ENCODE measurements at regions not wholly inside any gene's neighbourhood (a gene's known extent, or its start where the extent isn't known, plus 50 kb on each side); places are given as distances from the start of the nearest gene placed in this dataset.

- Histone ChIP-seq H3K27ac (ENCODE audit: extremely low read depth, low read depth, low read length) (no peak overlapping the region), H3K9me3 (ENCODE audit: control insufficient read depth, insufficient read depth, low read depth, low read length) (no peaks in the 10 kb centered on the region), H3K36me3 (ENCODE audit: control insufficient read depth in 2 of 2, insufficient read depth in 1 of 2, low read length in 2 of 2) (no peaks in the 10 kb centered on the region), H3K4me3 (ENCODE audit: low read depth, low read length) (no peak overlapping the region), H3K4me1 (ENCODE audit: control insufficient read depth, insufficient read depth, low read length) (no peaks in the 10 kb centered on the region)
- ChIA-PET CTCF (no interaction called here), POLR2A (no interaction called here)
- TF ChIP-seq ZNF280D (tag by site-specific recombination; IDR thresholded peaks at IDR 0.05) (no peak), ZNF423 (tag by site-specific recombination; IDR thresholded peaks at IDR 0.05) (no peak), SCRT2 (tag by site-specific recombination; IDR thresholded peaks at IDR 0.05) (no peak), ZNF366 (tag by site-specific recombination; conservative IDR thresholded peaks at IDR 0.05) (no peak), ZNF449 (tag by site-specific recombination; IDR thresholded peaks at IDR 0.05) (no peak), ZNF514 (tag by site-specific recombination; IDR thresholded peaks at IDR 0.05) (no peak), ZNF639 (tag by site-specific recombination; IDR thresholded peaks at IDR 0.05) (no peak)
Measured at GRCh38 chr13:73370066-73370465, 311.3 kb downstream of the KLF5 start.

GRCh38 chr13:73369095-73369494 is 310.3 kb downstream of the KLF5 start:
- no peaks in the 10 kb centered on the region for H3K9me3 ChIP-seq (ENCODE audit: control insufficient read depth, insufficient read depth, low read depth, low read length)
- ChIA-PET CTCF (interaction anchor here (0.6 kb wide), 1 partner anchor 1368 kb away, joined by 3 read pairs; no protein-coding TSS in a partner anchor), POLR2A (no interaction called here)
- TF ChIP-seq SP3 (tag by site-specific recombination; IDR thresholded peaks at IDR 0.05) (no peak), MYNN (tag by site-specific recombination; IDR thresholded peaks at IDR 0.05; ENCODE audit: borderline replicate concordance) (no peak), HOXA7 (CRISPR knock-in tag; IDR thresholded peaks at IDR 0.05; ENCODE audit: borderline replicate concordance) (no peak), ZNF148 (tag by site-specific recombination; IDR thresholded peaks at IDR 0.05; ENCODE audit: borderline replicate concordance) (no peak), PRDM1 (tag by site-specific recombination; IDR thresholded peaks at IDR 0.05) (no peak), ZNF175 (tag by site-specific recombination; IDR thresholded peaks at IDR 0.05) (no peak)
- no peak overlapping the region for H3K27ac ChIP-seq (ENCODE audit: extremely low read depth, low read depth, low read length)
- H3K4me3 ChIP-seq (ENCODE audit: low read depth, low read length), result no peak overlapping the region
- no peaks in the 10 kb centered on the region for H3K36me3 ChIP-seq (ENCODE audit: control insufficient read depth in 2 of 2, insufficient read depth in 1 of 2, low read length in 2 of 2)
- no peaks in the 10 kb centered on the region for H3K4me1 ChIP-seq (ENCODE audit: control insufficient read depth, insufficient read depth, low read length)

GRCh38 chr13:73368608-73369007 is 309.8 kb downstream of the KLF5 start:
- no peaks in the 10 kb centered on the region for H3K4me1 ChIP-seq (ENCODE audit: control insufficient read depth, insufficient read depth, low read length)
- TF ChIP-seq ZNF510 (tag by site-specific recombination; IDR thresholded peaks at IDR 0.05; ENCODE audit: insufficient replicate concordance) (no peak), SALL2 (tag by site-specific recombination; IDR thresholded peaks at IDR 0.05; ENCODE audit: borderline replicate concordance) (no peak), ZBTB49 (tag by site-specific recombination; IDR thresholded peaks at IDR 0.05; ENCODE audit: low read depth) (no peak), ZNF660 (tag by site-specific recombination; IDR thresholded peaks at IDR 0.05) (no peak), ZFP3 (tag by site-specific recombination; IDR thresholded peaks at IDR 0.05; ENCODE audit: low read depth) (no peak), ZNF558 (tag by site-specific recombination; IDR thresholded peaks at IDR 0.05) (no peak), ZNF274 (IDR thresholded peaks at IDR 0.05; ENCODE audit: low read length) (no peak), ZNF274 (tag by site-specific recombination; IDR thresholded peaks at IDR 0.05; ENCODE audit: borderline replicate concordance) (no peak), ZNF350 (tag by site-specific recombination; IDR thresholded peaks at IDR 0.05) (no peak)

More at GRCh38 chr13:73368608-73369007, 309.8 kb downstream of the KLF5 start:
- H3K9me3 ChIP-seq (ENCODE audit: control insufficient read depth, insufficient read depth, low read depth, low read length), result no peaks in the 10 kb centered on the region
- CTCF ChIA-PET, result interaction anchor here (0.6 kb wide), 1 partner anchor 1368 kb away, joined by 3 read pairs; no protein-coding TSS in a partner anchor
- H3K27ac ChIP-seq (ENCODE audit: extremely low read depth, low read depth, low read length), result no peak overlapping the region
- no peak overlapping the region for H3K4me3 ChIP-seq (ENCODE audit: low read depth, low read length)
- no peaks in the 10 kb centered on the region for H3K36me3 ChIP-seq (ENCODE audit: control insufficient read depth in 2 of 2, insufficient read depth in 1 of 2, low read length in 2 of 2)
- POLR2A ChIA-PET, result no interaction called here

Data from HEK293 (cell line).